Neural progenitor cell (in vitro differentiated cells): ENCODE measurements at regions not wholly inside any gene's neighbourhood (a gene's known extent, or its start where the extent isn't known, plus 50 kb on each side); places are given as distances from the start of the nearest gene placed in this dataset.

Experiments used
- EZH2 ChIP-seq: fragments of 200-600 bp; sonication (generic); IDR thresholded peaks from 2 replicates; pipeline ENCODE4 v1.6.1; 2017; ENCODE audit warnings: antibody characterized with exemption, mild to moderate bottlenecking, moderate library complexity
- EZH2phosphoT487 ChIP-seq: fragments of 200-600 bp; sonication (generic); IDR thresholded peaks from 2 replicates; pipeline ENCODE4 v1.6.1; 2017; ENCODE audit warnings: antibody characterized with exemption
- TF ChIP-seq, protein P1 (sequence below): fragments of 200-600 bp; sonication (generic); IDR thresholded peaks from 2 replicates; pipeline ENCODE4 v1.5.1; 2017; ENCODE audit warnings: antibody characterized with exemption, mild to moderate bottlenecking

- TF ChIP-seq EZH2: no peak
- TF ChIP-seq, protein P1, sequence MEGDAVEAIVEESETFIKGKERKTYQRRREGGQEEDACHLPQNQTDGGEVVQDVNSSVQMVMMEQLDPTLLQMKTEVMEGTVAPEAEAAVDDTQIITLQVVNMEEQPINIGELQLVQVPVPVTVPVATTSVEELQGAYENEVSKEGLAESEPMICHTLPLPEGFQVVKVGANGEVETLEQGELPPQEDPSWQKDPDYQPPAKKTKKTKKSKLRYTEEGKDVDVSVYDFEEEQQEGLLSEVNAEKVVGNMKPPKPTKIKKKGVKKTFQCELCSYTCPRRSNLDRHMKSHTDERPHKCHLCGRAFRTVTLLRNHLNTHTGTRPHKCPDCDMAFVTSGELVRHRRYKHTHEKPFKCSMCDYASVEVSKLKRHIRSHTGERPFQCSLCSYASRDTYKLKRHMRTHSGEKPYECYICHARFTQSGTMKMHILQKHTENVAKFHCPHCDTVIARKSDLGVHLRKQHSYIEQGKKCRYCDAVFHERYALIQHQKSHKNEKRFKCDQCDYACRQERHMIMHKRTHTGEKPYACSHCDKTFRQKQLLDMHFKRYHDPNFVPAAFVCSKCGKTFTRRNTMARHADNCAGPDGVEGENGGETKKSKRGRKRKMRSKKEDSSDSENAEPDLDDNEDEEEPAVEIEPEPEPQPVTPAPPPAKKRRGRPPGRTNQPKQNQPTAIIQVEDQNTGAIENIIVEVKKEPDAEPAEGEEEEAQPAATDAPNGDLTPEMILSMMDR: no peak
- no peak for TF ChIP-seq EZH2phosphoT487
These were observed 80.6 kb upstream of the CD99 start for GRCh38 chrX:2610246-2611170.
